ENCODE measurements at regions not wholly inside any gene's neighbourhood (a gene's known extent, or its start where the extent isn't known, plus 50 kb on each side); places are given as distances from the start of the nearest gene placed in this dataset.
"Not testable (repeated sequence)": the region's sequence is repeated elsewhere in the genome, so short reads cannot be mapped to it uniquely, and the experiment has no call there.

- Histone ChIP-seq H3K9me3 (ENCODE audit: low read depth, low read length) (no peaks in the 10 kb centered on the region), H3K4me3 (ENCODE audit: low read length) (no peak overlapping the region), H3K27me3 (ENCODE audit: insufficient read depth, low read length) (no peaks in the 10 kb centered on the region), H3K4me1 (ENCODE audit: insufficient read depth, low read length) (no peaks in the 10 kb centered on the region)
These were observed 72.2 kb downstream of the CRLF2 start for GRCh38 chrX:1140236-1140681.

DNA sequence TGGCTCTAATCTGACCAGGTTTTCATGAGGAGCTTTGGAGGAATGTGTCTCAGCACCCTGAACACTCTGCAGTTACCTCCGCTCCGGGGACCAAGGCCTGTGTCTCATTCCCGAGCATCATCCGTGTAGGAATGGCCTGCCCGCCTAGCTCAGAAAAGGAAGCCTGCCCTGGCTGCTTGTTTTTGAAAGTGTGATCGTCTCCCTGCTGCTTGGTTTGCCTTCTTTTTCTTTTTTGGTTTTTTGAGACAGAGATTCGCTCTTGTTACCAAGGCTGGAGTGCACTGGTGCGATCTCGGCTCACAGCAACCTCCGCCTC is 73.3 kb downstream of the CRLF2 start:
- H3K27me3 ChIP-seq (ENCODE audit: insufficient read depth, low read length): no peaks in the 10 kb centered on the region
- no peaks in the 10 kb centered on the region for H3K4me1 ChIP-seq (ENCODE audit: insufficient read depth, low read length)
- H3K4me3 ChIP-seq (ENCODE audit: low read length): no peak overlapping the region
- no peaks in the 10 kb centered on the region for H3K9me3 ChIP-seq (ENCODE audit: low read depth, low read length)

- Histone ChIP-seq H3K9me3 (ENCODE audit: low read depth, low read length) (no peaks in the 10 kb centered on the region), H3K4me3 (ENCODE audit: low read length) (no peak overlapping the region), H3K4me1 (ENCODE audit: insufficient read depth, low read length) (no peaks in the 10 kb centered on the region), H3K27me3 (ENCODE audit: insufficient read depth, low read length) (no peaks in the 10 kb centered on the region)
These were observed 73.8 kb downstream of the CRLF2 start for GRCh38 chrX:1138476-1139184.

DNA sequence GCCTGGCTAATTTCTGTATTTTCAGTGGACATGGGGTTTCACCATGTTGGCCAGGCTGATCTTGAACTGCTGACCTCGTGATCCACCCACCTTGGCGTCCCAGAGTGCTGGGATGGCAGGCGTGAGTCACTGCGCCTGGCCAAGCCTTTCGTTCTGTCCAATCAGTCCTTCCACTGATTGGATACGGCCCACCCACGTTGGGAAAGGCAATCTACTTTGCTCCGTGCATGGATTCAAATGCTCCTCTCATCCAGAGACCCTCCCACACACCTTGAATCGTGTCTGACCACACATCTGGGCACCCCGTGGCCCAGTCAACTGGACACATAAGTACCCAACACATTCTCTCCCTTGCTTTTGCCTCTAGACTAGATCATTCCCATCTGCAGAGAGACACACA is 74.9 kb downstream of the CRLF2 start:
- H3K4me3 ChIP-seq (ENCODE audit: low read length): no peak overlapping the region
- H3K9me3 ChIP-seq (ENCODE audit: low read depth, low read length): no peaks in the 10 kb centered on the region
- H3K4me1 ChIP-seq (ENCODE audit: insufficient read depth, low read length): no peaks in the 10 kb centered on the region
- H3K27me3 ChIP-seq (ENCODE audit: insufficient read depth, low read length): no peaks in the 10 kb centered on the region

DNA sequence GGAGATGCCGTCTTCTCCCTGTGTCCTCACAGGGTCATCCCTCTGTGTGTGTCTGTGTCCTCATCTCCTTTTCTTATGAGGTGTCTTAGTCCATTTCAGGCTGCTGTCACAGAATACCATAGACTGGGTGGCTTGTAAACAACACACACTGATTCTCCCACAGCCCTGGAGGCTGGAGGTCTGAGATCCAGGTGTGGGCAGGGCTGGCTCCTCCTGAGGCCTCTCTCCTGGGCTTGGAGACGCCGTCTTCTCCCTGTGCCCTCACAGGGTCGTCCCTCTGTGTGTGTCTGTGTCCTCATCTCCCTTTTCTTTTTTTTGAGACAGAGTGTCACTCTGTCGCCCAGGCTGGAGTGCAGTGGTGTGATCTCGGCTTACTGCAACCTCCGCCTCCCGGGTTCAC is 75.9 kb downstream of the CRLF2 start:
- not testable (repeated sequence) for H3K27me3 ChIP-seq (ENCODE audit: insufficient read depth, low read length); H3K9me3 ChIP-seq (ENCODE audit: low read depth, low read length); H3K4me3 ChIP-seq (ENCODE audit: low read length); H3K4me1 ChIP-seq (ENCODE audit: insufficient read depth, low read length)

GRCh38 chrX:1134976-1135375 is 77.5 kb downstream of the CRLF2 start:
- Histone ChIP-seq H3K4me1 (ENCODE audit: insufficient read depth, low read length) (no peaks in the 10 kb centered on the region), H3K27me3 (ENCODE audit: insufficient read depth, low read length) (no peaks in the 10 kb centered on the region), H3K4me3 (ENCODE audit: low read length) (no peak overlapping the region), H3K9me3 (ENCODE audit: low read depth, low read length) (no peaks in the 10 kb centered on the region)

DNA sequence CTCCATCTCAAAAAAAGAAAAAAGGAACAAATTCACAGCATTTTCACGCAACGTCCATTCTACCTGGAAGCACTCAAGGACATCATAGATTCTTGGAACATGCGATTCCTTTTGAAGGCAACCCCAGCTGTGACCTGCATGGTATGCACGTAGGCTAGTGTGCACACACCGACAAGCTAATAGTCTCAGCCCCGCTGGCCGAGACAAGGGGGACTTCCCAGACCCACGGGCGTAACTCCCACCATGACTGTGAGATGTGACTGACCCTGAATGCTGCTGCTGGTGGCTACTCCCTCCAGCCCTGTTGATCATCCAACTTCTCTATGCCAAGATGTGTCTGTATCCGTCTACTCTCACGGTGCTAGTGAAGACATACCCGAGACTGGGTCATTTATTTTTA is 78.3 kb downstream of the CRLF2 start:
- H3K4me3 ChIP-seq (ENCODE audit: low read length): no peak overlapping the region
- no peaks in the 10 kb centered on the region for H3K9me3 ChIP-seq (ENCODE audit: low read depth, low read length)
- H3K4me1 ChIP-seq (ENCODE audit: insufficient read depth, low read length): no peaks in the 10 kb centered on the region
- no peaks in the 10 kb centered on the region for H3K27me3 ChIP-seq (ENCODE audit: insufficient read depth, low read length)

GRCh38 chrX:1126738-1127137 is 85.7 kb downstream of the CRLF2 start:
- Histone ChIP-seq H3K9me3 (ENCODE audit: low read depth, low read length) (no peaks in the 10 kb centered on the region), H3K27me3 (ENCODE audit: insufficient read depth, low read length) (no peaks in the 10 kb centered on the region), H3K4me3 (ENCODE audit: low read length) (no peak overlapping the region), H3K4me1 (ENCODE audit: insufficient read depth, low read length) (no peaks in the 10 kb centered on the region)

DNA sequence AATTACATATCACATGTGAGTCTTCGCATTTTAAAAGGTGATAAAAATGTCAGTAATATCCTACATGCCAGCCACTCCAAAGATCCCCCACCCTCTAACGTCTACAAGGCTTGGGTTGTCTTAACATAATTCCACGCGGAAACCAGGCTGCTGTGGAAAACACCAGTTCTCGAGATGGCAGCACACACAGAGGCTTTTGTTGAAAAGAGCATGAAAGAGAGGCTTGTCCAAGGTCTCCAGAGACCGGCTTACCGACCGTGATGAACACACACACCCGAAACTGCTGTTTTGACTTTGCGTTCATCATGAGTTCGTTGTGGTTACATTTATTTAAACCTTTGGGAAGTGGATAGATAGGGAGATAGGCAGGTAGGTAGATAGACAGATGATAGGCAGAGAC is 87.9 kb downstream of the CRLF2 start:
- Histone ChIP-seq H3K4me1 (ENCODE audit: insufficient read depth, low read length) (no peaks in the 10 kb centered on the region), H3K4me3 (ENCODE audit: low read length) (no peak overlapping the region), H3K27me3 (ENCODE audit: insufficient read depth, low read length) (no peaks in the 10 kb centered on the region), H3K9me3 (ENCODE audit: low read depth, low read length) (no peaks in the 10 kb centered on the region)

DNA sequence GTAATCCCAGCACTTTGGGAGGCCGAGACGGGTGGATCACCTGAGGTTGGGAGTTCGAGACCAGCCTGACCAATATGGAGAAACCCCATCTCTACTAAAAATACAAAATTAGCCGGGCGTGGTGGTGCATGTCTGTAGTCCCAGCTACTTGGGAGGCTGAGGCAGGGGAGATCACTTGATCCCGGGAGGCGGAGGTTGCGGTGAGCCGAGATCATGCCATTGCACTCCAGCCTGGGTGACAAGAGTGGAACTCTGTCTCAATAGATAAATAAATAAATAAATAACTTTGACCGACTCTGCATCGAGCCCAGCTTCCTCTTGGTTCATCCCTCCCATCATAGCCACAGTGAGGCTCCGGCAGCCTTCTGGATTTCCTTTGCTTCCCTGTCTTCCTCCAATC is 89.6 kb downstream of the CRLF2 start:
- H3K9me3 ChIP-seq (ENCODE audit: low read depth, low read length); H3K4me1 ChIP-seq (ENCODE audit: insufficient read depth, low read length); H3K4me3 ChIP-seq (ENCODE audit: low read length); H3K27me3 ChIP-seq (ENCODE audit: insufficient read depth, low read length): not testable (repeated sequence)

GRCh38 chrX:1119275-1119674 is 93.2 kb downstream of the CRLF2 start:
- Histone ChIP-seq H3K27me3 (ENCODE audit: insufficient read depth, low read length) (no peaks in the 10 kb centered on the region), H3K9me3 (ENCODE audit: low read depth, low read length) (no peaks in the 10 kb centered on the region), H3K4me1 (ENCODE audit: insufficient read depth, low read length) (no peaks in the 10 kb centered on the region), H3K4me3 (ENCODE audit: low read length) (no peak overlapping the region)

GRCh38 chrX:1118572-1119199 is 93.8 kb downstream of the CRLF2 start:
- Histone ChIP-seq H3K9me3 (ENCODE audit: low read depth, low read length) (no peaks in the 10 kb centered on the region), H3K4me1 (ENCODE audit: insufficient read depth, low read length) (no peaks in the 10 kb centered on the region), H3K4me3 (ENCODE audit: low read length) (no peak overlapping the region), H3K27me3 (ENCODE audit: insufficient read depth, low read length) (no peaks in the 10 kb centered on the region)

- H3K4me3 ChIP-seq (ENCODE audit: low read length); H3K27me3 ChIP-seq (ENCODE audit: insufficient read depth, low read length); H3K4me1 ChIP-seq (ENCODE audit: insufficient read depth, low read length); H3K9me3 ChIP-seq (ENCODE audit: low read depth, low read length): not testable (repeated sequence)
These were observed 97.0 kb downstream of the CRLF2 start for GRCh38 chrX:1115411-1115810.

GRCh38 chrX:1112321-1112720 is 100.1 kb downstream of the CRLF2 start:
- H3K4me1 ChIP-seq (ENCODE audit: insufficient read depth, low read length): no peaks in the 10 kb centered on the region
- H3K4me3 ChIP-seq (ENCODE audit: low read length): no peak overlapping the region
- no peaks in the 10 kb centered on the region for H3K9me3 ChIP-seq (ENCODE audit: low read depth, low read length)
- H3K27me3 ChIP-seq (ENCODE audit: insufficient read depth, low read length): peaks cover 10% of the 10 kb centered on the region

DNA sequence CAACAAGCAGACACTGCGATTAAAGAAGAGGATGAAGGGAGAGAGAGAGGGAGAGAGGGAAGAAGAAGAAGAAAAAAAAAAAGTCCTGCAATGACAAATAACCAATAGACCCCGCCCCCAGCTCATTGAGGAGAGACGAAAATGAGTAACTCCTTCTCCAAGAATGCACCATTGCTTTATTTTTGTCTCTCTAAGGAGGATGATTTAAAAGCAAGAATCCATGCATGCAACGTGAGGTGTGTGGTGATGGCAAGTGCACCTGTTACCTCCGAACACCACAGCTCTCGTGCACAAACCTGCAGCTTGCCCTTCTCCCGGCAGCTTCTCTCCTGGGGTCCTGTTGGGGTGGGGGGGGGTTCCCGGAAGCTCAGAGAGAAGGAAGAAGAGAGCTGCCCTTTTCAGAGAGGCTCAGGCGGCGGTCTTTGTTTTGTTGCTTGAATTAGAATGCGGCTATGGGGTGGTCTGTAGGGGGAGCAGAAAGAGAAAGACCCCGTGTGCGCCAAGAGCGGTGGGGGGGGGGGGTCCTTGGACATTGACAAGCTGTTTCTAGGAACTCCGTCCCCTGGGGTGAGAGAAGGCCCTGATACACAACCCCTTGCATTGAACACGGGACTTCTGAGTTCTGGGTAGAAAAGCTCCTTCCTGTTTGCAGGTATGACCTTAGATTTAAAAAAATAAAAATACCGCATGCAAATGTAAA is 100.7 kb downstream of the CRLF2 start:
- no peaks in the 10 kb centered on the region for H3K4me1 ChIP-seq (ENCODE audit: insufficient read depth, low read length)
- no peaks in the 10 kb centered on the region for H3K9me3 ChIP-seq (ENCODE audit: low read depth, low read length)
- H3K27me3 ChIP-seq (ENCODE audit: insufficient read depth, low read length): peaks cover 10% of the 10 kb centered on the region
- H3K4me3 ChIP-seq (ENCODE audit: low read length): no peak overlapping the region

All from mononuclear cell (primary cell).